ENCODE measurements at regions not wholly inside any gene's neighbourhood (a gene's known extent, or its start where the extent isn't known, plus 50 kb on each side); places are given as distances from the start of the nearest gene placed in this dataset.

- Mint-ChIP-seq H3K4me3 (ENCODE audit: unreplicated experiment) (no peak overlapping the region), H3K27me3 (ENCODE audit: insufficient read depth, unreplicated experiment) (peaks cover 8% of the 10 kb centered on the region), H3K36me3 (ENCODE audit: insufficient read depth, unreplicated experiment) (no peaks in the 10 kb centered on the region), H3K27ac (ENCODE audit: unreplicated experiment) (no peak overlapping the region), H3K4me1 (ENCODE audit: low read depth, unreplicated experiment) (no peaks in the 10 kb centered on the region), H3K9me3 (ENCODE audit: unreplicated experiment) (no peaks in the 10 kb centered on the region)
- Histone ChIP-seq H3K4me3 (ENCODE audit: low read depth, low read length) (no peak overlapping the region), H3K9me3 (no peaks in the 10 kb centered on the region), H3K27me3 (replicated peaks; ENCODE audit: control insufficient read depth, insufficient read depth, low read length) (no peaks in the 10 kb centered on the region), H3K36me3 (ENCODE audit: control insufficient read depth, insufficient read depth, low read length) (no peaks in the 10 kb centered on the region), H3K4me1 (no peaks in the 10 kb centered on the region)
- no peak for DNase-seq
- POLR2A ChIA-PET = no interaction called here
- BruUV-seq (replicated peaks) = no TSS peak
- intact Hi-C loops (cut with micrococcal nuclease; ENCODE audit: unreplicated experiment) = no loop called here
- no peak for TF ChIP-seq CTCF (IDR thresholded peaks at IDR 0.05; ENCODE audit: insufficient read depth in 1 of 2, low read depth in 1 of 2, low read length in 1 of 2, severe bottlenecking in 1 of 2, unreplicated experiment in 1 of 2)
- CTCF ChIA-PET = no interaction called here
Observed at GRCh38 chr9:118652912-118653311, 716.3 kb downstream of the BRINP1 start.

- Mint-ChIP-seq H3K27ac (ENCODE audit: unreplicated experiment) (no peak overlapping the region), H3K27me3 (ENCODE audit: insufficient read depth, unreplicated experiment) (peaks cover 8% of the 10 kb centered on the region), H3K4me3 (ENCODE audit: unreplicated experiment) (no peak overlapping the region), H3K9me3 (ENCODE audit: unreplicated experiment) (no peaks in the 10 kb centered on the region), H3K36me3 (ENCODE audit: insufficient read depth, unreplicated experiment) (no peaks in the 10 kb centered on the region), H3K4me1 (ENCODE audit: low read depth, unreplicated experiment) (no peaks in the 10 kb centered on the region)
- no TSS peak for BruUV-seq (replicated peaks)
- TF ChIP-seq CTCF (IDR thresholded peaks at IDR 0.05; ENCODE audit: insufficient read depth in 1 of 2, low read depth in 1 of 2, low read length in 1 of 2, severe bottlenecking in 1 of 2, unreplicated experiment in 1 of 2) = no peak
- H3K27me3 ChIP-seq (replicated peaks; ENCODE audit: control insufficient read depth, insufficient read depth, low read length) = no peaks in the 10 kb centered on the region
- intact Hi-C loops (cut with micrococcal nuclease; ENCODE audit: unreplicated experiment) = no loop called here
- no peaks in the 10 kb centered on the region for H3K9me3 ChIP-seq
- H3K36me3 ChIP-seq (ENCODE audit: control insufficient read depth, insufficient read depth, low read length) = no peaks in the 10 kb centered on the region
- no peaks in the 10 kb centered on the region for H3K4me1 ChIP-seq
- POLR2A ChIA-PET = no interaction called here
- CTCF ChIA-PET = no interaction called here
- no peak for DNase-seq
- no peak overlapping the region for H3K4me3 ChIP-seq (ENCODE audit: low read depth, low read length)
Observed at GRCh38 chr9:118659011-118659410, 710.2 kb downstream of the BRINP1 start.

GRCh38 chr9:118665226-118665919, 703.9 kb downstream of the BRINP1 start:
- CTCF ChIA-PET = no interaction called here
- H3K4me3 Mint-ChIP-seq (ENCODE audit: unreplicated experiment) = no peak overlapping the region

More at GRCh38 chr9:118665226-118665919, 703.9 kb downstream of the BRINP1 start:
- Histone ChIP-seq H3K27me3 (replicated peaks; ENCODE audit: control insufficient read depth, insufficient read depth, low read length) (no peaks in the 10 kb centered on the region), H3K4me1 (no peaks in the 10 kb centered on the region), H3K9me3 (no peaks in the 10 kb centered on the region; the same call in 1 of the 2 replicates), H3K36me3 (ENCODE audit: control insufficient read depth, insufficient read depth, low read length) (no peaks in the 10 kb centered on the region), H3K4me3 (ENCODE audit: low read depth, low read length) (no peak overlapping the region)
- H3K27ac Mint-ChIP-seq (ENCODE audit: unreplicated experiment) = no peak overlapping the region
- no TSS peak for BruUV-seq (replicated peaks)
- no peak for TF ChIP-seq CTCF (IDR thresholded peaks at IDR 0.05; ENCODE audit: insufficient read depth in 1 of 2, low read depth in 1 of 2, low read length in 1 of 2, severe bottlenecking in 1 of 2, unreplicated experiment in 1 of 2)
- H3K4me1 Mint-ChIP-seq (ENCODE audit: low read depth, unreplicated experiment) = no peaks in the 10 kb centered on the region
- no peaks in the 10 kb centered on the region for H3K9me3 Mint-ChIP-seq (ENCODE audit: unreplicated experiment)
- DNase-seq = no peak
- POLR2A ChIA-PET = no interaction called here
- H3K36me3 Mint-ChIP-seq (ENCODE audit: insufficient read depth, unreplicated experiment) = no peaks in the 10 kb centered on the region
- intact Hi-C loops (cut with micrococcal nuclease; ENCODE audit: unreplicated experiment) = no loop called here
- H3K27me3 Mint-ChIP-seq (ENCODE audit: insufficient read depth, unreplicated experiment) = no peaks in the 10 kb centered on the region

Measured in Caco-2 (cell line).